GM19043 (cell line): ENCODE measurements at regions not wholly inside any gene's neighbourhood (a gene's known extent, or its start where the extent isn't known, plus 50 kb on each side); places are given as distances from the start of the nearest gene placed in this dataset.

Source experiments
- ATAC-seq: cut with Tn5 transposase; IDR thresholded peaks from one replicate; pipeline ENCODE4 v1.9.1; 2021; ENCODE audit warnings: low read depth; ENCODE audit not compliant: unreplicated experiment

DNA sequence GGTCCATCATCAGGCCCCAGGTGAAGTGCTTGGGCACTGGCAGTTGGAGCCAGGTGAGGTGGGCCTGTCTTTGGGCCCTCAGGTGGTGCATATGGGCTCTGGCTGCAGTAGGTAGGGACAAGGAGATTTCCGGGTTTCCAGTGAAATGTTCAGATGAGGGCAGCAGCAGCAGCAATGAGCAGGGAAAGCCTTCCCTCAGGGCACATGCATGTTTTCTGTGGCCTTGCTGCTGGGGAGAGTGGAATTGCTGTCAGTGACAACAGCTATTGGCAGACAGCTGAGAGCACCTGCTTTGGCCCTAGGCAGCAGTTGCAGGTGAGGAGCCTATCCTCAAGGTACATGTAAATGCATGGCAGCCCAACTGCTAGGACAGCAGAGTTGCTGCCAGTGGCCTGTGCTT lies 58.9 kb upstream of the QRFPR start:
- ATAC-seq: no peak
